ENCODE measurements at regions not wholly inside any gene's neighbourhood (a gene's known extent, or its start where the extent isn't known, plus 50 kb on each side); places are given as distances from the start of the nearest gene placed in this dataset.

DNA sequence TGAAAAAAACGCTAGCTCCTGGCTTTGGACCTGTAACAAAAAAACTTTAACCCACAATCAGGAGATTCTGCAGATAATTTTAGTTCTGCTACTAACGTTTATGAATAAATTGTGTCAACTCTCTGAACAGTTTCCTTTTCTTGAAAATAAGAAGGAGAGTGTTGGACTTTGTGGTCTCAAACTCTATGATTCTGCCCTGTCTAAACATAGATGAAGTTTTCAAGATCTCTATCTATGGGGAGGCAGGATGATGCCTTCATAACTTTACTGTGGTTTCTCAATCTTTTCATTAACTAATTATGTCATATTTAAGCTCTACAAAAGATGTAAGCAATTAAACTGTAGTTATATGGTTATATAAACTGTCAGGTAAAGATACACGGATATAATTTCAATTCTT lies 162.0 kb downstream of the REEP3 start:
- intact Hi-C loops (cut with DNase I): no loop called here
- H3K4me1 ChIP-seq (ENCODE audit: insufficient read depth): no peaks in the 10 kb centered on the region
- no peaks in the 10 kb centered on the region for H3K36me3 ChIP-seq
- H3K27me3 ChIP-seq: no peaks in the 10 kb centered on the region
- WGBS, 3 donors: 81 to 86% (median 82%) methylated on average over 3 of the region's 3 CpGs
- no peak overlapping the region for H3K4me3 ChIP-seq
- DNase-seq: no peak
- H3K9me3 ChIP-seq: no peaks in the 10 kb centered on the region
- TF ChIP-seq EP300 (IDR thresholded peaks at IDR 0.05) (no peak), CTCF (IDR thresholded peaks at IDR 0.05) (no peak), POLR2A (IDR thresholded peaks at IDR 0.05) (no peak)
- H3K27ac ChIP-seq: no peak overlapping the region

- 92 to 95% (median 93%) methylated on average over 9 of the region's 9 CpGs for WGBS, 3 donors
- Histone ChIP-seq H3K4me1 (ENCODE audit: insufficient read depth) (no peaks in the 10 kb centered on the region), H3K27me3 (no peaks in the 10 kb centered on the region), H3K36me3 (no peaks in the 10 kb centered on the region), H3K27ac (no peak overlapping the region), H3K9me3 (no peaks in the 10 kb centered on the region), H3K4me3 (no peak overlapping the region)
- no peak for DNase-seq
- intact Hi-C loops (cut with DNase I): no loop called here
- TF ChIP-seq EP300 (IDR thresholded peaks at IDR 0.05) (no peak), POLR2A (IDR thresholded peaks at IDR 0.05) (no peak), CTCF (IDR thresholded peaks at IDR 0.05) (no peak)
Measured at GRCh38 chr10:63683686-63684085, 162.5 kb downstream of the REEP3 start.

- DNase-seq: no peak
- Histone ChIP-seq H3K36me3 (no peaks in the 10 kb centered on the region), H3K9me3 (no peaks in the 10 kb centered on the region), H3K27ac (no peak overlapping the region), H3K4me3 (no peak overlapping the region), H3K27me3 (no peaks in the 10 kb centered on the region), H3K4me1 (ENCODE audit: insufficient read depth) (no peaks in the 10 kb centered on the region)
- TF ChIP-seq CTCF (IDR thresholded peaks at IDR 0.05): no peak
- TF ChIP-seq EP300 (IDR thresholded peaks at IDR 0.05): no peak
- TF ChIP-seq POLR2A (IDR thresholded peaks at IDR 0.05): no peak
- intact Hi-C loops (cut with DNase I): no loop called here
- 89 to 93% (median 90%) methylated on average over 6 of the region's 6 CpGs for WGBS, 3 donors
Measured at GRCh38 chr10:63684257-63684936, 163.2 kb downstream of the REEP3 start.

DNA sequence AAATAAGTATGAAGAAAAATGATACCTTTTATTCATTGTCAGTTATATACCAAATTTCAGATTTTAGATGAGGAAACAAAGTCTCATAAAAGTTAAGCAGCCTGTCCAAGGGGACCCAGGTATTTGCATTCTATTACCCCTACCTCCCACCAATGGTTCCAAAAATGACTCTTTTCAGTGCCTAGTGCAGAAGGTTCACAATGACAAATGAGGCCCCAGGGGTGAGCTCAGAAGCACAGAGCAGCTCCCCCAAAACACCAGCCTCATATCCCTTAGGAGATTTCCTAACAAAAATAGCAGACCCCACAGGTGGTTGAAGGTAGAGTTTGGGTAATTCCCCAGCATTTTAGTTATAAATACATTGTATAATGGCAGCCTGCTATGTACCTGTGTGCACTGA lies 168.6 kb downstream of the REEP3 start:
- Histone ChIP-seq H3K4me1 (ENCODE audit: insufficient read depth) (peaks cover 2% of the 10 kb centered on the region), H3K4me3 (no peak overlapping the region), H3K9me3 (no peaks in the 10 kb centered on the region), H3K36me3 (no peaks in the 10 kb centered on the region), H3K27ac (no peak overlapping the region), H3K27me3 (no peaks in the 10 kb centered on the region)
- intact Hi-C loops (cut with DNase I): no loop called here
- TF ChIP-seq CTCF (IDR thresholded peaks at IDR 0.05) (no peak), EP300 (IDR thresholded peaks at IDR 0.05) (no peak), POLR2A (IDR thresholded peaks at IDR 0.05) (no peak)
- DNase-seq: no peak
